H9 (cell line): ENCODE measurements at regions not wholly inside any gene's neighbourhood (a gene's known extent, or its start where the extent isn't known, plus 50 kb on each side); places are given as distances from the start of the nearest gene placed in this dataset.

Experiments
- DNase-seq: peaks from one replicate; pipeline ENCODE4 v3.0.0-alpha.2; 2017
- H2AFZ ChIP-seq: one replicate; pipeline ENCODE4 v1.6.1; 2013; ENCODE audit warnings: mild to moderate bottlenecking, low read length, control low read depth, moderate library complexity
- H2AK5ac ChIP-seq: 2 replicates; pipeline ENCODE4 v1.6.1; 2013; ENCODE audit warnings: low read length, control low read depth, mixed read lengths; ENCODE audit not compliant: insufficient read length
- H2BK120ac ChIP-seq: one replicate; pipeline ENCODE4 v1.6.1; 2013; ENCODE audit warnings: low read depth, mild to moderate bottlenecking, low read length, control low read depth, inconsistent platforms; ENCODE audit not compliant: poor library complexity, severe bottlenecking
- H2BK12ac ChIP-seq: 2 replicates; pipeline ENCODE4 v1.6.1; 2013; ENCODE audit warnings: low read length, control low read depth, mixed read lengths, low read depth; ENCODE audit not compliant: insufficient read length
- H2BK15ac ChIP-seq: 2 replicates; pipeline ENCODE4 v1.6.1; 2013; ENCODE audit warnings: low read depth, low read length, control low read depth
- H2BK20ac ChIP-seq: one replicate; pipeline ENCODE4 v1.6.1; 2013; ENCODE audit warnings: low read depth, mild to moderate bottlenecking, low read length, control low read depth, inconsistent platforms; ENCODE audit not compliant: poor library complexity, severe bottlenecking
- H2BK5ac ChIP-seq: 2 replicates; pipeline ENCODE4 v1.6.1; 2013; ENCODE audit warnings: low read length, control low read depth, mixed read lengths; ENCODE audit not compliant: insufficient read length
- H3K14ac ChIP-seq: 2 replicates; pipeline ENCODE4 v1.6.1; 2013; ENCODE audit warnings: low read length, control low read depth; ENCODE audit not compliant: insufficient read depth
- H3K18ac ChIP-seq: 2 replicates; pipeline ENCODE4 v1.6.1; 2013; ENCODE audit warnings: low read depth, mild to moderate bottlenecking, mixed read lengths, low read length, control low read depth; ENCODE audit not compliant: insufficient read length
- H3K23ac ChIP-seq: 2 replicates; pipeline ENCODE4 v1.6.1; 2013; ENCODE audit warnings: low read length, control low read depth, mixed read lengths, low read depth; ENCODE audit not compliant: insufficient read length
- H3K23me2 ChIP-seq: 2 replicates; pipeline ENCODE4 v1.6.1; 2013; ENCODE audit warnings: low read depth, mild to moderate bottlenecking, mixed read lengths, low read length, control low read depth; ENCODE audit not compliant: insufficient read length, poor library complexity, severe bottlenecking
- H3K27ac ChIP-seq: 2 replicates; pipeline ENCODE4 v1.5.1; 2013; ENCODE audit warnings: low read length, control low read depth, mixed read lengths, low read depth; ENCODE audit not compliant: insufficient read length
- H3K27me3 ChIP-seq: 2 replicates; pipeline ENCODE4 v1.6.1; 2013; ENCODE audit warnings: low read length, control low read depth, inconsistent platforms; ENCODE audit not compliant: insufficient read depth
- H3K4ac ChIP-seq: 2 replicates; pipeline ENCODE4 v1.6.1; 2013; ENCODE audit warnings: low read depth, mild to moderate bottlenecking, control low read depth, inconsistent platforms, low read length, moderate library complexity
- H3K4me1 ChIP-seq: 2 replicates; pipeline ENCODE4 v1.6.1; 2013; ENCODE audit warnings: low read length, control low read depth, inconsistent platforms; ENCODE audit not compliant: insufficient read depth
- H3K4me2 ChIP-seq: 2 replicates; pipeline ENCODE4 v1.6.1; 2013; ENCODE audit warnings: low read length, control low read depth, mixed read lengths; ENCODE audit not compliant: insufficient read length, insufficient read depth
- H3K56ac ChIP-seq: 2 replicates; pipeline ENCODE4 v1.6.1; 2013; ENCODE audit warnings: low read depth, mild to moderate bottlenecking, mixed read lengths, low read length, control low read depth; ENCODE audit not compliant: insufficient read length
- H3K79me1 ChIP-seq: 2 replicates; pipeline ENCODE4 v1.6.1; 2013; ENCODE audit warnings: low read depth, mild to moderate bottlenecking, moderate library complexity, low read length, control low read depth, inconsistent platforms; ENCODE audit not compliant: insufficient read depth, poor library complexity, severe bottlenecking
- H3K79me2 ChIP-seq: 2 replicates; pipeline ENCODE4 v1.6.1; 2013; ENCODE audit warnings: low read length, control low read depth, inconsistent platforms; ENCODE audit not compliant: insufficient read depth
- H3K9ac ChIP-seq: 2 replicates; pipeline ENCODE4 v1.6.1; 2013; ENCODE audit warnings: low read length, control low read depth, mixed read lengths; ENCODE audit not compliant: insufficient read length; ENCODE audit errors: extremely low read depth
- H3K9me3 ChIP-seq: one replicate; pipeline ENCODE4 v1.6.1; 2013; ENCODE audit warnings: low read depth, low read length, inconsistent platforms; ENCODE audit not compliant: control insufficient read depth
- H3T11ph ChIP-seq: one replicate; pipeline ENCODE4 v1.6.1; 2013; ENCODE audit warnings: mild to moderate bottlenecking, low read length, control low read depth, inconsistent platforms
- H4K20me1 ChIP-seq: one replicate; pipeline ENCODE4 v1.6.1; 2013; ENCODE audit not compliant: control insufficient read depth, insufficient read length, insufficient read depth
- H4K5ac ChIP-seq: 2 replicates; pipeline ENCODE4 v1.6.1; 2013; ENCODE audit warnings: low read depth, mild to moderate bottlenecking, mixed read lengths, low read length, control low read depth; ENCODE audit not compliant: insufficient read length
- H4K8ac ChIP-seq: replicated peaks from 2 replicates; pipeline ENCODE4 v1.6.1; 2013; ENCODE audit warnings: low read length, control low read depth, mixed read lengths, low read depth; ENCODE audit not compliant: insufficient read length
- H4K91ac ChIP-seq: 2 replicates; pipeline ENCODE4 v1.6.1; 2013; ENCODE audit warnings: low read depth, mild to moderate bottlenecking, moderate library complexity, mixed read lengths, low read length, control low read depth; ENCODE audit not compliant: insufficient read length
- H3K27ac Mint-ChIP-seq, 3 experiments: 2 replicates in 2 of 3; 3 replicates in 1 of 3; pipeline ENCODE4 v1.8.0; 2020 to 2021; ENCODE audit warnings: mixed read lengths in 3 of 3, mild to moderate bottlenecking in 1 of 3, moderate library complexity in 1 of 3
- H3K27me3 Mint-ChIP-seq: 2 replicates; pipeline ENCODE4 v1.8.0; 2021; ENCODE audit warnings: low read depth, mild to moderate bottlenecking, moderate library complexity, mixed read lengths
- H3K36me3 Mint-ChIP-seq, 3 experiments: 2 replicates in 2 of 3; 3 replicates in 1 of 3; pipeline ENCODE4 v1.8.0; 2020 to 2021; ENCODE audit warnings: low read depth in 3 of 3, mixed read lengths in 3 of 3; ENCODE audit not compliant: insufficient read depth in 1 of 3
- H3K4me1 Mint-ChIP-seq, 2 experiments: 2 replicates each; pipeline ENCODE4 v1.8.0; 2020; ENCODE audit warnings: mixed read lengths in 2 of 2
- H3K4me3 Mint-ChIP-seq, 2 experiments: 2 replicates in 1 of 2; 3 replicates in 1 of 2; pipeline ENCODE4 v1.8.0; 2020 to 2021; ENCODE audit warnings: mild to moderate bottlenecking in 2 of 2, mixed read lengths in 2 of 2, moderate library complexity in 1 of 2
- H3K9me3 Mint-ChIP-seq, 2 experiments: 2 replicates in 1 of 2; 3 replicates in 1 of 2; pipeline ENCODE4 v1.8.0; 2020; ENCODE audit warnings: mild to moderate bottlenecking in 2 of 2, mixed read lengths in 2 of 2, moderate library complexity in 1 of 2
- WGBS: extraction: QIAGEN DNeasy Blood & Tissue Kit; methylation state at CpG from one replicate; pipeline ENCODE4 v1.1.7; 2013; ENCODE audit warnings: missing lambda C conversion rate, low lambda C conversion rate, mixed read lengths; ENCODE audit not compliant: insufficient read length; ENCODE audit errors: extremely low coverage; 5-methylcytosine and 5-hydroxymethylcytosine counted together
- TF ChIP-seq, protein P1 (sequence below): fragments of 200-600 bp; sonication (generic); conservative IDR thresholded peaks from 3 replicates; pipeline ENCODE4 v1.8.0; 2021; ENCODE audit warnings: antibody characterized with exemption, mild to moderate bottlenecking

DNA sequence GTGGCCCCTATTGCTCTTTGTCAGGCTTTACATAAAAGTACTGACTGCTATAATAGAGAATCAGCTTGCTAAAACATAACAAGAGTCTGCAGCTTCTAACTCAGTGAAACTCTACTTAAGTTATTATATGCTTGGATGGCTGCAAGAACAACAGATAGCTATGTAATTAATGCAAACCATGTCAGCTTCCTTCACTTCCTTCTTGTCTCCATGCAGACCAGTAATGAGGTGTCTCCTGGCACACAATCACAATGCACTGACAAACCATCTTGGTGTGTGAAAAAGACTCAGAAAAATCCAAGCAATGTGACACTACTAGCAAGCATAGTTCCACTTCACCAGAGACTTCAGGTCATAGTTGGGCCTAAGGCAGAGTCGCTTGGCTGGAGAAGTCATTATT lies 2068.9 kb upstream of the PIK3C3 start:
- Histone ChIP-seq H2BK5ac (no peak overlapping the region), H2BK120ac (no peak overlapping the region), H3T11ph (no peak overlapping the region), H2BK20ac (no peak overlapping the region), H3K23me2 (no peaks in the 10 kb centered on the region), H3K27me3 (no peaks in the 10 kb centered on the region), H3K56ac (no peak overlapping the region), H3K4me1 (no peaks in the 10 kb centered on the region), H3K9me3 (no peaks in the 10 kb centered on the region), H3K4me2 (no peak overlapping the region), H4K5ac (no peak overlapping the region), H2AFZ (no peak overlapping the region), H3K9ac (no peak overlapping the region), H2BK12ac (no peak overlapping the region), H3K79me2 (no peaks in the 10 kb centered on the region), H2BK15ac (no peak overlapping the region), H3K14ac (no peak overlapping the region), H3K27ac (no peak overlapping the region), H4K91ac (no peak overlapping the region), H3K18ac (no peak overlapping the region), H3K4ac (no peak overlapping the region), H3K23ac (no peak overlapping the region), H4K20me1 (no peaks in the 10 kb centered on the region), H3K79me1 (no peaks in the 10 kb centered on the region), H2AK5ac (no peak overlapping the region), H4K8ac (no peak overlapping the region)
- no CpG with 5 or more reads among the region's 1 CpG for WGBS
- H3K9me3 Mint-ChIP-seq = no peaks in the 10 kb centered on the region
- DNase-seq = no peak
- TF ChIP-seq, protein P1, sequence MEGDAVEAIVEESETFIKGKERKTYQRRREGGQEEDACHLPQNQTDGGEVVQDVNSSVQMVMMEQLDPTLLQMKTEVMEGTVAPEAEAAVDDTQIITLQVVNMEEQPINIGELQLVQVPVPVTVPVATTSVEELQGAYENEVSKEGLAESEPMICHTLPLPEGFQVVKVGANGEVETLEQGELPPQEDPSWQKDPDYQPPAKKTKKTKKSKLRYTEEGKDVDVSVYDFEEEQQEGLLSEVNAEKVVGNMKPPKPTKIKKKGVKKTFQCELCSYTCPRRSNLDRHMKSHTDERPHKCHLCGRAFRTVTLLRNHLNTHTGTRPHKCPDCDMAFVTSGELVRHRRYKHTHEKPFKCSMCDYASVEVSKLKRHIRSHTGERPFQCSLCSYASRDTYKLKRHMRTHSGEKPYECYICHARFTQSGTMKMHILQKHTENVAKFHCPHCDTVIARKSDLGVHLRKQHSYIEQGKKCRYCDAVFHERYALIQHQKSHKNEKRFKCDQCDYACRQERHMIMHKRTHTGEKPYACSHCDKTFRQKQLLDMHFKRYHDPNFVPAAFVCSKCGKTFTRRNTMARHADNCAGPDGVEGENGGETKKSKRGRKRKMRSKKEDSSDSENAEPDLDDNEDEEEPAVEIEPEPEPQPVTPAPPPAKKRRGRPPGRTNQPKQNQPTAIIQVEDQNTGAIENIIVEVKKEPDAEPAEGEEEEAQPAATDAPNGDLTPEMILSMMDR = no peak
- no peaks in the 10 kb centered on the region for H3K4me1 Mint-ChIP-seq
- H3K27ac Mint-ChIP-seq = no peak overlapping the region
- H3K4me3 Mint-ChIP-seq = no peak overlapping the region
- H3K36me3 Mint-ChIP-seq = no peaks in the 10 kb centered on the region
- no peaks in the 10 kb centered on the region for H3K27me3 Mint-ChIP-seq
